ENCODE measurements at regions not wholly inside any gene's neighbourhood (a gene's known extent, or its start where the extent isn't known, plus 50 kb on each side); places are given as distances from the start of the nearest gene placed in this dataset.
"Not testable (repeated sequence)": the region's sequence is repeated elsewhere in the genome, so short reads cannot be mapped to it uniquely, and the experiment has no call there.

GRCh38 chr12:68481181-68481941 lies 129.3 kb upstream of the RAP1B start:
- DNase-seq = peak; percentile 35

GRCh38 chr12:68482014-68482413 lies 128.7 kb upstream of the RAP1B start:
- no peak for DNase-seq

- peak; percentile 81 for DNase-seq
Observed at GRCh38 chr12:68482660-68483059, 128.0 kb upstream of the RAP1B start.

- peak; percentile 39 for DNase-seq
Observed at GRCh38 chr12:68483592-68484383, 126.9 kb upstream of the RAP1B start.

GRCh38 chr12:68484578-68484977 lies 126.1 kb upstream of the RAP1B start:
- DNase-seq = not testable (repeated sequence)

- DNase-seq = not testable (repeated sequence)
Observed at GRCh38 chr12:68486449-68486848, 124.2 kb upstream of the RAP1B start.

GRCh38 chr12:68487721-68488309 lies 122.9 kb upstream of the RAP1B start:
- DNase-seq = no peak

- no peak for DNase-seq
Observed at GRCh38 chr12:68489273-68489672, 121.4 kb upstream of the RAP1B start.

GRCh38 chr12:68490476-68490875 lies 120.2 kb upstream of the RAP1B start:
- no peak for DNase-seq

GRCh38 chr12:68491204-68491960 lies 119.3 kb upstream of the RAP1B start:
- no peak for DNase-seq

GRCh38 chr12:68495336-68496070 lies 115.2 kb upstream of the RAP1B start:
- no peak for DNase-seq

- DNase-seq = peak; percentile 10
Observed at GRCh38 chr12:68497107-68497506, 113.6 kb upstream of the RAP1B start.

GRCh38 chr12:68497702-68498101 lies 113.0 kb upstream of the RAP1B start:
- DNase-seq = peak; percentile 44

- no peak for DNase-seq
Observed at GRCh38 chr12:68498736-68499135, 112.0 kb upstream of the RAP1B start.

GRCh38 chr12:68499616-68500015 lies 111.1 kb upstream of the RAP1B start:
- DNase-seq = no peak

GRCh38 chr12:68501226-68501625 lies 109.5 kb upstream of the RAP1B start:
- DNase-seq = no peak

- DNase-seq = no peak
Observed at GRCh38 chr12:68505970-68506369, 104.7 kb upstream of the RAP1B start.

GRCh38 chr12:68506619-68507018 lies 104.1 kb upstream of the RAP1B start:
- no peak for DNase-seq

GRCh38 chr12:68507657-68508056 lies 103.0 kb upstream of the RAP1B start:
- DNase-seq = no peak

GRCh38 chr12:68508576-68508975 lies 102.1 kb upstream of the RAP1B start:
- DNase-seq = no peak

- DNase-seq = no peak
Observed at GRCh38 chr12:68509242-68509641, 101.5 kb upstream of the RAP1B start.

GRCh38 chr12:68510397-68510796 lies 100.3 kb upstream of the RAP1B start:
- DNase-seq = no peak

Data from CD4-positive, alpha-beta T cell treated with Interleukin-4 for 4 hours (primary cell).